ENCODE measurements at regions not wholly inside any gene's neighbourhood (a gene's known extent, or its start where the extent isn't known, plus 50 kb on each side); places are given as distances from the start of the nearest gene placed in this dataset.
A peak's percentile ranks its signal among the peaks of the same experiment; 100 is the strongest.

DNA sequence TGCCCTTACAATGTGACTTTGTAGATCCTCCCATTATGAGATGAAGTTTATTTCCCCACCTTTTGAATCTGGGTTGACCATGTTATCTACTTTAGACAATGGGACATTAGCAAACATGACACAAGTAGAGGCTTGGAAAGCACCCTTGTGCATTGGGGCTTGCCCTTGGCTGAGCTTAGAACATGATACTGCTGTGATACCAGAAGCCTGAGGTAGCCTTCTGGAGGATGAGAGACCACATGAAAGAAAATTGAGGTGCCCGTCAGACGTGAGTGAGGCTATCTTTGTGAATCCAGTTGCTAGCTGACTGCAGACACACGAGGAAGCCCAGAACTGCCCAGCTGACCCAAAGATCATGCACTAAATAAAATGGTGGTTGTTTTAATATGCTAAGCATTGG, 341.2 kb downstream of the CYP26B1 start:
- DNase-seq (ENCODE audit: low read depth, low spot score) = no peak
- no peaks in the 10 kb centered on the region for H3K9me3 ChIP-seq (ENCODE audit: control insufficient read depth, insufficient read depth, low read length)
- H3K27ac ChIP-seq (ENCODE audit: low read depth, low read length) = no peak overlapping the region
- ChIA-PET POLR2A (no interaction called here), CTCF (interaction anchor here (1.4 kb wide), 1 partner anchor 117 kb away, joined by 4 read pairs; no protein-coding TSS in a partner anchor)
- peaks cover 34% of the 10 kb centered on the region for H3K27me3 ChIP-seq (ENCODE audit: control insufficient read depth, insufficient read depth, low read length)
- TF ChIP-seq, protein P1, sequence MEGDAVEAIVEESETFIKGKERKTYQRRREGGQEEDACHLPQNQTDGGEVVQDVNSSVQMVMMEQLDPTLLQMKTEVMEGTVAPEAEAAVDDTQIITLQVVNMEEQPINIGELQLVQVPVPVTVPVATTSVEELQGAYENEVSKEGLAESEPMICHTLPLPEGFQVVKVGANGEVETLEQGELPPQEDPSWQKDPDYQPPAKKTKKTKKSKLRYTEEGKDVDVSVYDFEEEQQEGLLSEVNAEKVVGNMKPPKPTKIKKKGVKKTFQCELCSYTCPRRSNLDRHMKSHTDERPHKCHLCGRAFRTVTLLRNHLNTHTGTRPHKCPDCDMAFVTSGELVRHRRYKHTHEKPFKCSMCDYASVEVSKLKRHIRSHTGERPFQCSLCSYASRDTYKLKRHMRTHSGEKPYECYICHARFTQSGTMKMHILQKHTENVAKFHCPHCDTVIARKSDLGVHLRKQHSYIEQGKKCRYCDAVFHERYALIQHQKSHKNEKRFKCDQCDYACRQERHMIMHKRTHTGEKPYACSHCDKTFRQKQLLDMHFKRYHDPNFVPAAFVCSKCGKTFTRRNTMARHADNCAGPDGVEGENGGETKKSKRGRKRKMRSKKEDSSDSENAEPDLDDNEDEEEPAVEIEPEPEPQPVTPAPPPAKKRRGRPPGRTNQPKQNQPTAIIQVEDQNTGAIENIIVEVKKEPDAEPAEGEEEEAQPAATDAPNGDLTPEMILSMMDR (IDR thresholded peaks at IDR 0.05; ENCODE audit: low read depth, low read length) = no peak
- no peak overlapping the region for H3K4me3 ChIP-seq (ENCODE audit: low read depth, low read length)

DNA sequence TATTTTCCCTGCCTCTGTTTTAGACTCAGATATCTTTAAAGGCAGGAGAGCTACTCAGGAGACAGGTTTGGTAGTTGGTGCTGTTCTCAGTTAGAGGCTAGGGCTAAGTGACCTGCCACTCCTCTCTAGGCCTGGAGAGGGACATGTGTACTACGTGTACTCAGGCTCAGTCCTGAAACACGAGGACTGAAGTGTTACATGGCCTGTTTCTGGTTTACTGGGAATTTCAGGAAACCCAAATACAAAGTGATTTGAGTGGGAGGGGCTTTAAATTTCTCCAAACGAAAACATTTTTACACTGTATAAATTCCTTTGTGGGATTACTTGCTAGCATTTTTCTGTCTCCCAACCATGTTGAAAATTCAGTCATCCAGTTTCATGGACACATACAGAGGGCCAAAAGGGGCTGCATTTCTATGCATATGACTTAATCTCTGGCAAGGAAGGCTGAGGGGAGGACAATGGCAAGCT, 343.3 kb downstream of the CYP26B1 start:
- Histone ChIP-seq H3K4me3 (ENCODE audit: low read depth, low read length) (no peak overlapping the region), H3K27me3 (ENCODE audit: control insufficient read depth, insufficient read depth, low read length) (peaks cover 30% of the 10 kb centered on the region), H3K27ac (ENCODE audit: low read depth, low read length) (no peak overlapping the region), H3K9me3 (ENCODE audit: control insufficient read depth, insufficient read depth, low read length) (no peaks in the 10 kb centered on the region)
- DNase-seq (ENCODE audit: low read depth, low spot score) = no peak
- CTCF ChIA-PET = interaction anchor here (0.5 to 2.7 kb wide), 6 partner anchors 12 to 678 kb away, joined by 3 to 8 read pairs (median 4); no protein-coding TSS in a partner anchor
- POLR2A ChIA-PET = no interaction called here
- TF ChIP-seq, protein P1 (IDR thresholded peaks at IDR 0.05; ENCODE audit: low read depth, low read length) = no peak

DNA sequence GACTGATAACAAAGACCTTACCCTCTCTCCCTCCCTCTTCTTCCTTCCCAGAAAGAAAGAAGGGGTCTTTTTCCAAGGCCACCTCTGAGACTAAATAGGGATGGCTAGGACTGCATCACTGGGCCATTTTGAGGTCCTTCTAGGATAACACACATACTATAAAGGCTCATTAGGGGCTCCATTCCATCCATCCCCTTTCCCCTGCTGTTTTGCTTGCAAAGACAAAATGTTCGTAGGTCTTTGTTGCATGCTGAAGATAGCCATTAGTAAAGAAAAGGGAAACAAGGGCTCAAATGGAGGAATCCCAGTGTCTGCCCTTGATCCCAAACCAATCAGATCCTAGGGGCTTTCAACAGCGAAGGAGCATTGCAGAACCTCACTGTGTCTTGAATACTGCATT, 344.3 kb downstream of the CYP26B1 start:
- Histone ChIP-seq H3K27me3 (ENCODE audit: control insufficient read depth, insufficient read depth, low read length) (peaks cover 29% of the 10 kb centered on the region), H3K4me3 (ENCODE audit: low read depth, low read length) (no peak overlapping the region), H3K9me3 (ENCODE audit: control insufficient read depth, insufficient read depth, low read length) (no peaks in the 10 kb centered on the region), H3K27ac (ENCODE audit: low read depth, low read length) (no peak overlapping the region)
- ChIA-PET CTCF (interaction anchor here (1.2 to 9.3 kb wide), 5 partner anchors 9 to 351 kb away, joined by 4 to 56 read pairs (median 5); no protein-coding TSS in a partner anchor), POLR2A (interaction anchor here (0.6 kb wide), 1 partner anchor 363 kb away, joined by 6 read pairs; no protein-coding TSS in a partner anchor)
- TF ChIP-seq, protein P1 (IDR thresholded peaks at IDR 0.05; ENCODE audit: low read depth, low read length) = no peak
- no peak for DNase-seq (ENCODE audit: low read depth, low spot score)

DNA sequence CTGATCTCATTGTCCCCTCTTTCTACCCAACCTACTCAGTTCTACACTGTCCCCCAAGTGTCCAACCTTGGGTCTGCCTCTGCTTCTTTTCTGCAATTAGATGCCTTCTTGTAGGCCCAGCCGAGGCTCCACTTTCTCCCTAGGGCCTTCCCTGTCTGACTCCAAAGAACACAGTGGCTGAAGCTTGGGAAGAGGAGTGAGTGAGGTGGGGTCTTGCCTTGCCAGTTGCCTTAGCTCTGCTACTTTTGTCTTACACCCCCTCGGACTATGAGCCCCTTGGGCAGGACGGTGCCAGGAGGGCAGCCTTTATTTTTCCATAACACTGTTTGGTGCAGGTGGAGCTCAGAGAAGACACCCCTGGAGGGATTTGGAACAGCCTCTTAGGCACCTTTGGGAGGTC, 345.1 kb downstream of the CYP26B1 start:
- H3K4me3 ChIP-seq (ENCODE audit: low read depth, low read length) = no peak overlapping the region
- CTCF ChIA-PET = interaction anchor here (0.6 to 9.3 kb wide), 17 partner anchors 10 to 966 kb away, joined by 3 to 56 read pairs (median 3); no protein-coding TSS in a partner anchor
- no peak for DNase-seq (ENCODE audit: low read depth, low spot score)
- POLR2A ChIA-PET = interaction anchor here (0.6 kb wide), 1 partner anchor 346 kb away, joined by 4 read pairs; no protein-coding TSS in a partner anchor
- H3K27ac ChIP-seq (ENCODE audit: low read depth, low read length) = no peak overlapping the region
- TF ChIP-seq, protein P1 (IDR thresholded peaks at IDR 0.05; ENCODE audit: low read depth, low read length) = no peak
- no peaks in the 10 kb centered on the region for H3K9me3 ChIP-seq (ENCODE audit: control insufficient read depth, insufficient read depth, low read length)
- H3K27me3 ChIP-seq (ENCODE audit: control insufficient read depth, insufficient read depth, low read length) = peaks cover 21% of the 10 kb centered on the region

DNA sequence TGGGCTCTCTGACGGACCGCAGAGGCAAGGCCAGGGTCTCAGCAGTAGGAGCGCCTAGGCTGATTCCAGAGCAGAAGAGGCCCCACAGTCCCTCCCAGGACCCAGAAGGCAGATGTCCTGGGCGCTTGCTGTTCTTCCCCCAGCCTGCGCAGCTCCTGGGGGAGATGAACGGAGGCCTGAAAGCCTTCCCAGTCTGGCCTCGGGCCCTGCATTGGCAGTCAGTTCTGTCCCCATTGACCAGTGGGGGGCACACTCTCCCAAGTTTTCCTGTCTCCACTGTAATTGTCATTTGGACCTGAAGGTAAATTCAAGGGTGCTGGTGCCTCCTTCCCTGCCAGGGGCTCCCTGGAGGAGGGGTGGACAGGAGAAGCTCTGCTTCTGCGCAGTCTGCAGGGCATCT, 345.7 kb downstream of the CYP26B1 start:
- H3K4me3 ChIP-seq (ENCODE audit: low read depth, low read length) = no peak overlapping the region
- TF ChIP-seq, protein P1 (IDR thresholded peaks at IDR 0.05; ENCODE audit: low read depth, low read length) = peak; percentile 58
- peaks cover 20% of the 10 kb centered on the region for H3K27me3 ChIP-seq (ENCODE audit: control insufficient read depth, insufficient read depth, low read length)
- POLR2A ChIA-PET = interaction anchor here (0.6 kb wide), 1 partner anchor 347 kb away, joined by 4 read pairs; no protein-coding TSS in a partner anchor
- no peaks in the 10 kb centered on the region for H3K9me3 ChIP-seq (ENCODE audit: control insufficient read depth, insufficient read depth, low read length)
- no peak overlapping the region for H3K27ac ChIP-seq (ENCODE audit: low read depth, low read length)
- no peak for DNase-seq (ENCODE audit: low read depth, low spot score)
- CTCF ChIA-PET = interaction anchor here (0.6 to 9.3 kb wide), 16 partner anchors 11 to 966 kb away, joined by 3 to 56 read pairs (median 4); no protein-coding TSS in a partner anchor
